GM19023 (cell line): ENCODE measurements at regions not wholly inside any gene's neighbourhood (a gene's known extent, or its start where the extent isn't known, plus 50 kb on each side); places are given as distances from the start of the nearest gene placed in this dataset.

Experiments
- ATAC-seq: cut with Tn5 transposase; IDR thresholded peaks from one replicate; pipeline ENCODE4 v1.9.1; 2021; ENCODE audit warnings: mild to moderate bottlenecking, moderate library complexity; ENCODE audit not compliant: unreplicated experiment

DNA sequence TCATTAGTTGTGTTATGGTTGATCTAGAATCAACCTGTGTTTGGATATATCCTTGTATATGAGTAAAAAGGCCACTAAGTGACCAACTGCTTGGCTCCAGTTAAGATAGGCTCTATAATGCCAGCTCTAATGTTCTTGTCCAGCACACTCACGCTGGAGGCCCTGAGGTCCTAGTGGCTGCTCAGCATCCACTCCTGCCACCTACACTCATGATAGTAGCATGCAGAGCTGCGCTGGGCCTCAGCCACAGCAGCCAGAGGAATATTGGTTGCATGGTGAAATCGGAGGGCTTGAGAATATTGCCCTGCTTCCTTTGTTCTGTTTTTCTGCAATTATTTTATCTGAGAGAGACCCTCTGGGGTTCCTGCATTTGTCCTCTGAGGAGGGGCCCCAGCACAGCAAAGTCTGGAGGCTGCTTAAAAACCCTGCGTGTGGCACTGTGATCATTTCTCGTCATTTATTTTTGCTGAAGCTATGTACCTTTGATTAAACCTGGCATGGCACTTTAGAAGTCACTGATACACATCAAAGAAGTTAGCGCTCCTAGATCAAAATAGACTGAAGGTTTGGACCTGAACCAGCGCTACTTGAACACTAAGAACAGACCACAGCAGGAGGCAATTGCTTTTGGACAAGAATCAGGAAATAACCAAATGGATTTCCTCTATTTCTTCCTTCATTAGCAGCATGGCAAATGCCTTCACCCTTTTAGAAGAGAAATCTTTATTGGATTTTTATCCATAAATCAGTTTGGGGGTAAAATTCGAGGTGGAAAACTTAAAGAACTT lies 398.4 kb upstream of the ID4 start:
- no peak for ATAC-seq

DNA sequence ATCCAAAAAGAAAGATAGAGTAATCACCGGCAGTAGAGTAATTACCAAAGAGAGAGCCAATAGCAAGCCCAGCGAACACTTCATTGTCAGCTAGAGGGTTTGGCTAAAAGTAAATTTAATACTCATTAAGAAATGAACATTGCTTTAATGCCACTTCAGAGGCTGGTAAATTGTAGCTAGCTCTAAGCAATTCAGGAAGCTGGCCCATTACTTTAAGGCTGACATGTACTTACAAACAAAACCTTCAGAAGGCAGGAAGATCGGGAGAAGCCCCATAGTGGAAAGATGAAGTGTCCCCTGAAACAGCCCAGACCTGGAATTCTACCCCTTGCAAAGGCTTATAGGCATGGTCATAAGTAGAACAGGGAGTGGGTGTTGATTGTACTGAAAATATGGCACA lies 396.6 kb upstream of the ID4 start:
- no peak for ATAC-seq

DNA sequence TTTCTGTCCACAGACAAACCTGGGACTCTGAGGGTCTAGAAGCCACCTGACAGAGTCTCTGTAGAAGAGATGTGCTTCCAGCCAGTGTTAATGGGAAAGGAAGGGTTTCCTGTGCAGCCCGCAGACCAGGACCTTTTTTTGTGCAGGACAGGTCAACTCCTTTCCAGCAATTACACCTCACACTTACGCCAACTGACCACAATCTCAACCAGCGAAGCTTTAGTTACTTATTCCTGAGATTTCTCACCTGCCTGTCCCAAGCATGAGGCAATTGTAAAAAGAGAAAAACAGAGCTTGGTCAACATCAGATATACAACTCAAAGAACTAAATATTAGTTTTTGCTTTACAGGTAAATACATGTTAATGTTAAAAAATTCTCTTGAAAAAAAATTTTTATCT lies 393.8 kb upstream of the ID4 start:
- ATAC-seq: no peak

GRCh38 chr6:19444041-19444440 lies 393.1 kb upstream of the ID4 start:
- ATAC-seq: no peak

DNA sequence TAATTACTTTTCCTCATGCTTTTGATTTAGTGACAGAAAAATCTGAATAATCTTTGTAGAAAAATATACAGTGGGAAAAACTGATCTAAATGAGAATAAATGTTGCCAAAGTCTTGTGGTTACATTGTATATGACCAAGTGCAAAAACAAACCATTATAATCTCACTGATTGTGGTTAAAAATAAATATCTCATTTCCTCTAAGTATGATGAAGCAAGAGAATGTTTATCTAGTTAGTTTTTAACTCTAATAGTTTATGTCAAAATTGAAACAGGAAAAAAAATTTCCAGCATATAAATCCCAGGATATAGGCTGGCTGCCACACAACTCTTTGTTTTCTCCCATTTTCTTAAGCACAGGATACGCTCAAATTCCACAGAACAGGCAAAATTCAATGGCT lies 392.7 kb upstream of the ID4 start:
- ATAC-seq: no peak

DNA sequence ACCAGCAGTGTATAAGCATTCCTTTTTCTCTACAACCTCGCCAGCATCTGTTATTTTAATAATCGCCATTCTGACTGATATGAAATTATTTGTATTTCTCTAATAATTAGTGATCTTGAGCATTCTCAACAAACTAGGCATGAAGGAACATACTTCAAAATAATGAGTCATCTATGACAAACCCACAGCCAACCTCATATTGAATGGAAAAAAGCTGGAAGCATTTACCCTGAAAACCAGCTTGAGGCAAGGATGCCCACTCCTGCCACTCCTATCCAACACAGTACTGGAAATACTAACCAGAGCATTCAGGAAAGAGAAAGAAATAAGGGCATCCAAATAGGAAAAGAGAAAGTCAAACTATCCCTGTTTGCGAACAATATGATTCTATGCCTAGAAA lies 390.6 kb upstream of the ID4 start:
- no peak for ATAC-seq

GRCh38 chr6:19450651-19451050 lies 386.5 kb upstream of the ID4 start:
- ATAC-seq: no peak

DNA sequence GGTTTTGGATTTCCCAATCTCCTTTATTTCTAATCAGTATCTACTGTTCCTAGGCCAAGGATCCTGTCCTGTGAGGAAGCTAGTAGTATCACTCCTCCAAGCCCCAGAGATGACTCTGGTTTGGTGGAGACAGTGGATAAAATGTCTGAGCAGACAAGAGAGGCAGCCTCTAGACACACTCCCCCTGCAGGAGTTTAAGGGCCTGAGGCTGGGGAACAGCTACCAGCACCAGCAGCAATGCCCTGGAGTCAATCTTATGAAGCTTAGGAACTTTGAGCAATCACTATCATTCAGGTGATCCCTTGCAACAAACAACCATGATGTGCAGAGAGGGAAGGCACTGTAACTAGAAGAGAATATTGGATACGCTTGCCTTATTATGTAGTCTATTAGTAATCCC lies 384.7 kb upstream of the ID4 start:
- no peak for ATAC-seq

- no peak for ATAC-seq
These were observed 383.0 kb upstream of the ID4 start for GRCh38 chr6:19454001-19454720.

DNA sequence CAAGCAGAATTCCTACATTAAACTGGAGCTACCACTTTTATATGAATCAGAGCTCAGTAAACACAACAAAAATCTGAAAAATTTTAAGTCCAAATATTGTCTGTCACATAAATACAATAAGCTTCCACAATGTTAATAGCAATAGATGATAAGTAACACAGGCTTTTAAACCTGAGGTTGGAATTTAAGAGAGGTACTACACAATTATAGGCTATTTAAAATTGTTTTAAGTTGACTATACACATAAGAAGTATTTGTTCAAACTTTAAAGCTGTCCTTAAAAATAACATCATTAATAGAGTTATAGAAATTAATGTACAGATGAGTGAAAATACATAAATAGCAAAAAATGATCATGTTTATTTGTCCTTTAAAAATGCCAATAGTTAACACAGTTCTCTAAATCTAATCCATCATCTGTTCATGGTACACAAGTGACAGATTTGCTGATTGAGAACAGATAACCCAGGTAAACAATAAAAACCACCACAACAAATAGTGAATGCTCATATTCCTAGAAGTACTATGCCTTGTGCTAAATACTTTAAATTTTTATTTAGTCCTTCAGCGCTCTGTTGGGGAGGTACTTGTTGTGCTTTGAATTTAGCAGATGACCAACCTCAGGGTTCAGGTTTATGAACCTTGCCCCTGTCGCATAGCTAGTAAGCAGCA lies 382.3 kb upstream of the ID4 start:
- ATAC-seq: no peak

GRCh38 chr6:19463250-19463649 lies 373.9 kb upstream of the ID4 start:
- no peak for ATAC-seq

DNA sequence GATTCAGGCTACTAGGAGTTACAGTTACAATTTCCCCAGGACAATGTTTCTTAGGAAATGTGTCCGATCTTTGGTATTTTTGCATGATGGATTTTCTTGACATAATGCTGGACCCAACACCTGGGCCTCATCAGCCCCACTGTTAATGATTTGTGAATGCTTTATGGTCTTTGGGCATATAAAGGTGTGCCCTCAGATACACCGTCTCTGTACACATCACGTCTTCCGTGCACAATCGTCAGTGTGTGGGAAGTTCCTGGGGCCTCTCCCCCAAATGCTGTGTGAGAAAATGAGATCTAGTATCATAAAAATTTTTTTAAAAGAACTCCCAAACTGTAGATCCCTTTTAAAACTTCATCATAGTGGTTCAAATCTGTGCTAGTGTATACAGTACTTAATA lies 373.2 kb upstream of the ID4 start:
- no peak for ATAC-seq

DNA sequence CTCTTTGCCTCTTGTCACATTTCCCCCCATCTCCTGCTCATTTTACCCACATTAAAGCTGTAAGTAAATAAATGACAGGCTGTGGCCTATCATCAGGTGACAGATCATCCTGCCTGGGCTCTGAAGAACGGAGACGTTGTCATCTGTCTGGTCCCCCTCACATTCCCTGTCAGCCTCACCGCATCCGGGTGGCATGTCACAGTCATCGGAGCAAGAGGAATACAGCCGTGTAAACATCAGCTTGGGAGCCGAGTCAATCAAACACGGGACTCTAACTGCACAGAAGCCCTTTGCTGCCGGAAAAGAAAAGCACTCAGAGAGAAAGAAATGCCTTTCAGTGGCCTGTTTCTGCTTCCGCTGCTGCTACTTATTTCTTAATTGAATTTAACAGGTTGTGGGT lies 371.9 kb upstream of the ID4 start:
- no peak for ATAC-seq

DNA sequence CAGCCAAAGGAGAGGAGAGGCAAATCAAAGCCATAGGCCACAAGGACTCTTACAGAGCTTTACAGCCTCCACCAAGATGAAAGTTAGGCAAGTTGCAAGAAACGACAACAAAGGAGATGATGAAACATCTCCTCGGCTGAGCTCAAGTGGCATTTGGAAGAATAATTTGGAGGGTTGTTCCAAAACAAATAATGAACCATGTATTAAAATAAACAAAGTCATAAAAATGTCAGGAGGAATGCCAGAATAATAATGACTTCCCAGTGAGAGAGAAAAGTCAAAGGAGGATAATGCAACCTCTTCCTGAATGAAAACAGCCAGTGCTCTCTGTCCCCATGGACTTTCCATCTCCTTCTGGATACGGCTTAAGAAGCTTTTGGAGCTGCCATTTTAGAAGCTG lies 371.4 kb upstream of the ID4 start:
- ATAC-seq: no peak

DNA sequence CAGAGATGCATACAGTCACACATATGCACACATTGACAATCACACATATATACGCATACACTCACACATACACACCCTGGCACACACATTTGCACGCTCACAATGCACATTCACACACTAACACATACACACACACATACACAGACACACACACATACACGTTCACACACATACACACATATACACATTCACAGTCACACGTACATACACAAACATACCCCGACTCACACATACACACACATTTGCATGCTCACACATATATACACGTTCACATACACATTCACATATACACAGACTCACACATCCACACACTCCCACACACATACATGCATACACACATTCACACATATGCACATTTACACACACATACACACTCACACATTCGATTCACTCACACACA lies 366.8 kb upstream of the ID4 start:
- ATAC-seq: no peak

DNA sequence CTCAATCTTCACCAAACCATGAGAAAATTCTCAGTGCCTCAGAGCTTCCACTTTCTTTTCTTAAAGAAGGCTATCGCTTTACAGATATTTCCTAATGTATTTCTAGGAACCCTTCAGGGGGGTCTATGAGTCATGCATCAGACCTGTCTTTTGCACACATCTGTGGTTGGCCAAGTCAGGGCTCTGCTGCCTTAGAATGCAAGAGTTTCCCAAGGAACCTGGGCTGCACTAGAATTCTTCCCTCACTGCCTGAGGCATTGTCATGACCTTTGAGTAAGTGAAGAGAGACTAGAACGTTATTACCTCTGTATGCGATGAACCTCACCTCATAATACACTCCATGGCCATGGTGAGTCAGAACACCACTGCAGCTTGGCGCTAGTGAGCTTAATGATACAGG lies 365.0 kb upstream of the ID4 start:
- no peak for ATAC-seq

DNA sequence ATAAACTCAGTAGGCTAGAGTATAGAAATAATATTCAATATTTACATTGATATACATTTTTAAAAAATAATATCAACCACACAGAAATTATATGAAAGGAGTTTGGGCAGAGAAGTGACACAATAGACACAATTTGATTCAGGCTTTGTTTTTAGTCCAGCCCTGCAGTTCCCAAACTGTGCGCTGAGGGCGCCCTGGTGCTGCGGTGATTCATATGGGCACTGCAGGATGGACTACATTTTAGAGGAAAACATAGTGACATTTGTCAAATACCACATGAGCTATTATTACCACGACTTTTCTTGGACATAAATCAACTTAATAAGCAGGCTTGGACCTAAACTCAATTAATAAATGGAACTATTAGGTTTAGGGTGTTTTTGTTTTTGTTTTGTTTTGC lies 364.3 kb upstream of the ID4 start:
- ATAC-seq: no peak

GRCh38 chr6:19477563-19477962 lies 359.6 kb upstream of the ID4 start:
- ATAC-seq: no peak

- no peak for ATAC-seq
These were observed 358.9 kb upstream of the ID4 start for GRCh38 chr6:19478273-19478672.

GRCh38 chr6:19478992-19479391 lies 358.2 kb upstream of the ID4 start:
- no peak for ATAC-seq

DNA sequence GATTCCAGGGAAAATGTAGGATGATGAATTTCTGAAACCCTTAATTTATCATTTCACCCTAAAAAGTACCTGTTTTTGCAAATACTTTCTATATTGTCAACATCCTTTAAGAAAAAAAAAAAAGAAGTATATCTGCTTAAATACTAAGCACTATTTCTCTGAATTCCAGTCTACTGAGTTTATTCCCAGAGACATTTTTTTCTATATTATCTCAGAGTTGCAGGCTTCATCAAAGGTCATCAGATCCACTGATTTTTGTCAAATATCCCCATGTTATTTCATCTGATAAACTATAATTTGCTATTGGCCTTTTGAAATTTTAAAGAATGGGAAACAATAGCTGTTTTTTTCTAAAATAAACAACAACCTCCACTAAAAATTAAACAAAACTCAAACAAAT lies 357.6 kb upstream of the ID4 start:
- no peak for ATAC-seq
